DMS 273 (cell line): ENCODE measurements at regions not wholly inside any gene's neighbourhood (a gene's known extent, or its start where the extent isn't known, plus 50 kb on each side); places are given as distances from the start of the nearest gene placed in this dataset.

ENCODE experiments used
- DNase-seq: peaks from one replicate; lab custom pipeline; 2025; ENCODE audit not compliant: unreplicated experiment; lab: John Stamatoyannopoulos, UW

- no peak for DNase-seq
Observed at GRCh38 chr13:30004204-30004603, 153.8 kb upstream of the UBL3 start.

- no peak for DNase-seq
Observed at GRCh38 chr13:30002577-30002976, 152.2 kb upstream of the UBL3 start.

GRCh38 chr13:30000370-30000765, 150.0 kb upstream of the UBL3 start:
- DNase-seq: no peak

GRCh38 chr13:29999492-30000369, 149.3 kb upstream of the UBL3 start:
- no peak for DNase-seq

DNA sequence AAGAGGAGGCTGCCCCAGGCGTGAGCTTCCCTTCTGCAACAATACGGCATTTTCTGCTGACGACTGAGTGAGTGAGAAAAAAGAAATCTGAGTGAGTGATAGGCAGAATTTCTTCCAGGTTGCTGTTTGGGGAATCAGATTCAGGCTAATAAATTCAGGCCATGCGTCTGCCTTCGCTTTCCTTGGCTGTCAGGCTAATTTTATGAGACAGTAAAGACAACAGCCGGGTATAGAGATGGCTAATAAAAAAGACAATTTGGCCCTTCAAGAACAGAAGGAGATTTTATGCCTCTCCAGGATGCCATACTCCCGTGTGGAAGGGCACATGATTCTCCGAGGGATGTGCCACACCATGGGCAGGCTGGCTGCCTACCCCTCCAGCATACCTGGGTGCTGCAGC, 145.9 kb upstream of the UBL3 start:
- no peak for DNase-seq

- DNase-seq: no peak
Observed at GRCh38 chr13:29994911-29995595, 144.6 kb upstream of the UBL3 start.

DNA sequence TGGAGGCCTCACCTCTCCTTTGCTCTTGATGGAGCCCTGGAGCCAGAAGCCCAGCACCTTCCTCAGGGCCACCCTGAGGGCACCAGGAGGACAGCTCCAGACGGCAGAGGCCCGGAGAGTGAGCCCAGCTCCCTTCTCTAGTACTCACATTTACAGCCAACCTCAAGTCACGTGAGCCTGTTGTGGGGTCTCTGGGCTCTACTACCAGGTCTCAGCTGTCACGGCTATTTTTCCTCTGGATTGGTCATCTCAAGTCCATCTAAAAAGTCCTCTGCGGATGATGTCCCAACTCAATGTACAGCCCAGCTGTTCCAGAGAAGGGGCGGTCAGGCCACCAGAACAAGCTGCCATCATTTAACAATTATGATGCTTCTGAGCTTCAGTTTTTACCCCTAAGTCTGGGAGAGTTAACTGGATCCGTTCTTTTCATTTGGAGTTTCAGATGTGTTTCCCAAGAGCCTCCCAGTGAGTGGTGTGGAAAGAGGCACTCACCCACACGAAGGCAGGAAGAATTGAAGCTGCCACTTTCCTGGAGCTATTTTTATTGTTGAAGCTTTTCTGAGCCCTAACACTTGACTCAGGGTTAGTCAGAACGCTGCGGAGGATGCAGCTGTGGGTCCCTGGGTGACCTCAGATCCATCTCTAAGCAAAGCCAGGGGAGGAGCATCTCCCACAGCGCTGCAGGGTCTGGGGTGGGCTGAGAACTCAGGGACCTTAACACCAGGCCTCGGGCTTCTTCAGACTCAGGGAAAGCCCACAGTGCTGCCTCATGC, 143.5 kb upstream of the UBL3 start:
- DNase-seq: no peak

DNA sequence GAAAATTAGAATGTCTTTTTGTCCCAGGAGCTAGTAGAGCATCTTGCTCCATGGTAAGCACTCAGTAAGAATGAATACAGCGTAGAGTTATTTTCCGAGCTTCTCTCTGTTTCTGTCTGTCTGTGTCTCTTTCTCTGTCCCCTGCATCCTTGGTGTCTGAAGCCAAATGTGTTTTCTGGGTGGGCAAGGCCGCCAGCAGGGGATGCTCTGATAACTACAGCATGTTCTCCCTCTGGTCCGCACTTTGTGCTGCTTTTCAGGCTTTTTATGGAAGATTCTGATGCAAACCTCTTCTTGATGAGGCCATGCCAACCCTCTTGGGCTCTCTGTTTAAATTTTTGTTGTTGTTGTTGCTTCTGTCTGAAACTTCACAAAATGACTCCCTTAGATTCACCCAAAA, 142.8 kb upstream of the UBL3 start:
- DNase-seq: no peak

GRCh38 chr13:29991343-29991742, 140.9 kb upstream of the UBL3 start:
- no peak for DNase-seq

- DNase-seq: no peak
Observed at GRCh38 chr13:29987340-29987739, 136.9 kb upstream of the UBL3 start.

DNA sequence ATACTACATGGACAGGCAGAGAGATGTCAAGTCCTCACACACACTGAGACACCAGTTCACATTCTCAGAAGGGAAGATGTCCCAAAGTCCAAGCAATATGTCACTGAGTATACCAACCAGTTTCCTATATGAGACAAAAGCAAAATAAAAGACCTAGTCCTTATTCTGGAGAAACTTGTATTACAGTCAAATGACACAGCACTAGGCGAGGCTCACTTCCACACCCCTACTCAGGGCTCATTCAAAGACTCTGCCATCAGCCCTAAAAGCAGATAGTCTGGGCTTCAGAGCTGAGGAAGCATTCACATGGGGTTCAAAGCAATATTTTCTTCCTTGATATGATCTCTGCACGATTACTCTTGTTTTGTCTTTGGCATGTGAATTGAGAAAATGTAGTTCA, 129.9 kb upstream of the UBL3 start:
- no peak for DNase-seq

DNA sequence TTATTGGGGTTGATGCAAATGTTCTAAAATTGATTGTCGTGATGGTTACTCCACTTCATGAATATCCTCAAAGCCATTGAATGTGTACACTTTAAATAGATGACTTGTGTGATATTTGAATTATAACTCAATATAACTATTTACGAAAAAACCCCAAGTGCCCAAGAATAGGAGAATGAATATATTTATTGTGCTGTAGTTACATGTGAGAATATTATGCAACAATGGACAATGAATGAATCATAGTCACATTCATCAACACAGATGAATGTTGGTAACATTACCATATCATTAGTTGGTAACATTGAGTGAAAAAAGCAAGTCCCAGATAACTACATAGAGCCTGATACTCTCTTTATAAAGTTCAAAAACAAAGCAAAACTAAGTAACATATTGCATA, 127.8 kb upstream of the UBL3 start:
- DNase-seq: no peak

- no peak for DNase-seq
Observed at GRCh38 chr13:29977476-29978120, 127.2 kb upstream of the UBL3 start.

GRCh38 chr13:29976535-29976934, 126.1 kb upstream of the UBL3 start:
- DNase-seq: no peak

GRCh38 chr13:29975283-29975682, 124.9 kb upstream of the UBL3 start:
- no peak for DNase-seq

GRCh38 chr13:29969286-29969685, 118.9 kb upstream of the UBL3 start:
- no peak for DNase-seq

GRCh38 chr13:29964181-29964845, 113.9 kb upstream of the UBL3 start:
- DNase-seq: no peak

DNA sequence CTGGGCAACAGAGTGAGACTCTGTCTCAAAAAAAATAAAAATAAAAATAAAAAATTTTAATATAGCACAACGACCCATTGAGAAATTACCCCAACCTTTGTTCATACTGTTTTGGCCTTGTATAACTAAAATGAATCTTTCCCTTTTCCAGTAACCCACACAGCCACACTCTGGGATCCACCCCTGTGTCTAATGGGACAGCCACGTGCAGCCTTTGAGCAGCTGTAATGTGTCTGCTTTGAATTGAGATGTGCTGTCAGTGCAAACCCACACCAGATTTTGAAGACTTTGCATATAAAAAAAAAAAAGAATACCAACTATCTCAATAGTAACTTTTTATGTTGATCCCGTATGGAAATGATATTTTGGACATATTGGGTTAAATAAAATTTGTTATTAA, 112.7 kb upstream of the UBL3 start:
- no peak for DNase-seq

DNA sequence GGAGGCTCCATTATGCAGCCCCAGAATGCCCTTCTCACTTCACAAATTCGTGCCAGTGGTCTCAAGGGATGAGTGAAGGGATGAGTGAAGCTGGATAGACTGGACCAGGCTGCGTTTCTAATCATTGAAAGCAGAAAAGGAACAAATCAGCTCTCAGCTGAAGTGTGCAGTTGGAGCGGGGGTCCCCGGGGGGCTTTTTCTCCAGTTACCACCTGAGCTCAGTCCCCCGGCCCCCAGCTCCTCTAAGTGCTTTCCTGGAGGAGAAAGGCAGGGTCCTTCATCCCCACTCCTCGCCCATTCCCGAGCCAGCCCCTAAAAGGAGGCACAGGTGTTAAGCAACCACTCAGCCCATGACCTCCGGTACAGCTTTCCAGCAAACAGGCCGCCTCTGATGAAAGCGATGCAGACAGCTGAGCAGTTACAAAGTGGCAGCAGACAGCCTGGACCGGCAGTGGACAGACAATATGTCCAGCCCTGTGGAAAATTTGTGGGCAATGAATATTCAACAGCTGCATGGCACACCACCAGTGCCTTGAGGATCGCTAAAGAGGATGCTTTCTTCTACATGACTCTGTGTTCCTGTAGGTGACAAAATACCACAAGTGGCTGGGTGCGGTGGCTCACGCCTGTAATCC, 110.7 kb upstream of the UBL3 start:
- no peak for DNase-seq

- DNase-seq: no peak
Observed at GRCh38 chr13:29959603-29960002, 109.2 kb upstream of the UBL3 start.
